ENCODE measurements at regions not wholly inside any gene's neighbourhood (a gene's known extent, or its start where the extent isn't known, plus 50 kb on each side); places are given as distances from the start of the nearest gene placed in this dataset.

GRCh38 chr4:86483173-86483490, 111.0 kb upstream of the PTPN13 start:
- TF ChIP-seq POLR2A (IDR thresholded peaks at IDR 0.05) (no peak), CTCF (IDR thresholded peaks at IDR 0.05) (no peak), EP300 (IDR thresholded peaks at IDR 0.05) (no peak)
